Mesenchymal stem cell (in vitro differentiated cells and primary cell): ENCODE measurements at regions not wholly inside any gene's neighbourhood (a gene's known extent, or its start where the extent isn't known, plus 50 kb on each side); places are given as distances from the start of the nearest gene placed in this dataset.
"Not testable (repeated sequence)": the region's sequence is repeated elsewhere in the genome, so short reads cannot be mapped to it uniquely, and the experiment has no call there.

ENCODE experiments used
- DNase-seq: peaks from one replicate; pipeline ENCODE4 v3.0.0-alpha.2; 2013
- H2AFZ ChIP-seq: one replicate; pipeline ENCODE4 v1.6.1; 2013; ENCODE audit warnings: low read depth, mild to moderate bottlenecking, control low read depth, inconsistent platforms, low read length, moderate library complexity
- H2AK5ac ChIP-seq: 2 replicates; pipeline ENCODE4 v1.6.1; 2013; ENCODE audit warnings: low read length, moderate library complexity, mild to moderate bottlenecking, inconsistent platforms; ENCODE audit not compliant: severe bottlenecking
- H2BK120ac ChIP-seq: one replicate; pipeline ENCODE4 v1.6.1; 2013; ENCODE audit warnings: low read depth, mild to moderate bottlenecking, inconsistent platforms, low read length, moderate library complexity
- H2BK12ac ChIP-seq, 2 experiments: one replicate each; pipeline ENCODE4 v1.6.1; 2013; ENCODE audit warnings: inconsistent platforms in 2 of 2, low read length in 2 of 2, mild to moderate bottlenecking in 2 of 2, moderate library complexity in 2 of 2, control low read depth in 1 of 2
- H2BK15ac ChIP-seq: one replicate; pipeline ENCODE4 v1.6.1; 2013; ENCODE audit warnings: mild to moderate bottlenecking, low read depth, inconsistent platforms; ENCODE audit not compliant: poor library complexity, severe bottlenecking
- H2BK5ac ChIP-seq: 2 replicates; pipeline ENCODE4 v1.6.1; 2013; ENCODE audit warnings: low read depth, mild to moderate bottlenecking, low read length, control low read depth, inconsistent platforms; ENCODE audit not compliant: poor library complexity, severe bottlenecking
- H3K14ac ChIP-seq, 2 experiments: one replicate each; pipeline ENCODE4 v1.6.1; 2013; ENCODE audit warnings: inconsistent platforms in 2 of 2, low read length in 2 of 2, control low read depth in 1 of 2, mild to moderate bottlenecking in 1 of 2, moderate library complexity in 1 of 2
- H3K18ac ChIP-seq, 2 experiments: one replicate each; pipeline ENCODE4 v1.6.1; 2013; ENCODE audit warnings: inconsistent platforms in 2 of 2, low read length in 2 of 2, control low read depth in 1 of 2, low read depth in 1 of 2, mild to moderate bottlenecking in 1 of 2
- H3K23ac ChIP-seq, 2 experiments: one replicate each; pipeline ENCODE4 v1.6.1; 2013; ENCODE audit warnings: inconsistent platforms in 2 of 2, low read length in 2 of 2, mild to moderate bottlenecking in 2 of 2, moderate library complexity in 2 of 2, control low read depth in 1 of 2
- H3K27ac ChIP-seq: 2 replicates; pipeline ENCODE4 v1.5.1; 2013; ENCODE audit warnings: mild to moderate bottlenecking, moderate library complexity, low read length, control low read depth, inconsistent platforms; ENCODE audit not compliant: poor library complexity, severe bottlenecking
- H3K27me3 ChIP-seq, 2 experiments: 2 replicates each; pipeline versions ENCODE4 v1.6.1 to v1.7.0; 2013; ENCODE audit warnings: low read length in 2 of 2, mild to moderate bottlenecking in 2 of 2, moderate library complexity in 2 of 2, control low read depth in 1 of 2, inconsistent platforms in 1 of 2; ENCODE audit not compliant: control insufficient read depth in 1 of 2, insufficient read depth in 1 of 2
- H3K36me3 ChIP-seq, 2 experiments: 2 replicates each; pipeline versions ENCODE4 v1.6.1 to v1.7.0; 2013; ENCODE audit warnings: low read length in 2 of 2, control low read depth in 1 of 2, inconsistent platforms in 1 of 2, low read depth in 1 of 2, mild to moderate bottlenecking in 1 of 2; ENCODE audit not compliant: insufficient read depth in 2 of 2, control insufficient read depth in 1 of 2
- H3K4ac ChIP-seq, 2 experiments: one replicate each; pipeline ENCODE4 v1.6.1; 2013; ENCODE audit warnings: inconsistent platforms in 2 of 2, low read length in 2 of 2, mild to moderate bottlenecking in 2 of 2, moderate library complexity in 2 of 2, control low read depth in 1 of 2, low read depth in 1 of 2
- H3K4me1 ChIP-seq: 2 replicates; pipeline ENCODE4 v1.6.1; 2013; ENCODE audit warnings: low read depth, low read length, control low read depth; ENCODE audit not compliant: control insufficient read depth, insufficient read depth
- H3K4me2 ChIP-seq: 2 replicates; pipeline ENCODE4 v1.6.1; 2013; ENCODE audit warnings: low read length, mild to moderate bottlenecking, inconsistent platforms; ENCODE audit not compliant: poor library complexity, severe bottlenecking
- H3K4me3 ChIP-seq, 2 experiments: 2 replicates each; pipeline versions ENCODE4 v1.5.1 to v1.7.0; 2013; ENCODE audit warnings: low read length in 2 of 2, mild to moderate bottlenecking in 2 of 2, control low read depth in 1 of 2, low read depth in 1 of 2; ENCODE audit not compliant: insufficient read depth in 1 of 2
- H3K79me1 ChIP-seq: replicated peaks from 2 replicates; pipeline ENCODE4 v1.6.1; 2013; ENCODE audit warnings: mild to moderate bottlenecking, control low read depth, low read length, inconsistent platforms; ENCODE audit not compliant: poor library complexity, severe bottlenecking
- H3K9ac ChIP-seq: 2 replicates; pipeline ENCODE4 v1.7.0; 2013; ENCODE audit warnings: mild to moderate bottlenecking, low read length, moderate library complexity
- H3K9me3 ChIP-seq: 2 replicates; pipeline ENCODE4 v1.7.0; 2013; ENCODE audit warnings: mild to moderate bottlenecking, low read length; ENCODE audit not compliant: control insufficient read depth
- H4K8ac ChIP-seq: one replicate; pipeline ENCODE4 v1.6.1; 2013; ENCODE audit warnings: inconsistent platforms, mild to moderate bottlenecking, low read length, moderate library complexity
- H4K91ac ChIP-seq: one replicate; pipeline ENCODE4 v1.6.1; 2013; ENCODE audit warnings: mild to moderate bottlenecking, low read length, inconsistent platforms
- whole genome bisulfite sequencing: methylation state at CpG from one replicate; pipeline ENCODE4 v1.1.7; 2013; ENCODE audit warnings: mixed read lengths; 5-methylcytosine and 5-hydroxymethylcytosine counted together

DNA sequence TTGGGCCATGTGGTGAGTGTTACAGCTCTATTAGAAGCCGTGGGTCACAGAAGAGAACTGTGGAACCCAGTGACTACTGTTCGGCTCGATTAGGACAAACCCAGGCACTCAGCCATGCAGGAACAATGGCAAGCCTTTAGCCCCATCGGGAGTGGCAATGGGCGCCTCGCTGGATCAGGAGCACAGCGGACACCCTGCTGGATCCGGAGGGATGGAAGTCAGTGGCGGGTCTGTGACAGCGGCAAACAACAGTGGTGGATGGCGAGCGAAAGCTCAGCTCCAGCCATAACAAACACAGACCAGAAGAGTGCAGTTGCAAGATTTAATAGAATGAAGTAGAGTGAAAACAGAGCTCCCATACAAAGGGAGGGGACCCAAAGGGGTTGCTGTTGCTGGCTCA lies 297.8 kb downstream of the ZPLD1 start:
- H4K8ac ChIP-seq, H2BK5ac ChIP-seq, H2AK5ac ChIP-seq, H4K91ac ChIP-seq, H3K27me3 ChIP-seq, H3K14ac ChIP-seq, H3K36me3 ChIP-seq, H2BK15ac ChIP-seq, H3K4me1 ChIP-seq, H2AFZ ChIP-seq, H3K9ac ChIP-seq, H3K18ac ChIP-seq, H2BK120ac ChIP-seq, H2BK12ac ChIP-seq, H3K4me3 ChIP-seq, H3K23ac ChIP-seq, DNase-seq, H3K4ac ChIP-seq, H3K9me3 ChIP-seq, H3K27ac ChIP-seq, H3K4me2 ChIP-seq, H3K79me1 ChIP-seq: not testable (repeated sequence)
- 88% methylated on average over 9 of the region's 12 CpGs for WGBS

GRCh38 chr3:102733791-102734563 lies 299.2 kb downstream of the ZPLD1 start:
- Histone ChIP-seq H3K4me1 (no peaks in the 10 kb centered on the region), H3K9me3 (no peaks in the 10 kb centered on the region), H3K23ac (no peak overlapping the region), H2AFZ (no peak overlapping the region), H3K36me3 (no peaks in the 10 kb centered on the region), H3K9ac (no peak overlapping the region), H3K27ac (peak overlapping the region; percentile 8), H2BK12ac (no peak overlapping the region), H3K14ac (no peak overlapping the region), H2BK15ac (no peak overlapping the region), H4K8ac (no peak overlapping the region), H2BK120ac (no peak overlapping the region), H3K79me1 (no peaks in the 10 kb centered on the region), H3K27me3 (no peaks in the 10 kb centered on the region), H2AK5ac (no peak overlapping the region), H3K18ac (no peak overlapping the region), H3K4me3 (no peak overlapping the region), H4K91ac (no peak overlapping the region), H3K4me2 (no peak overlapping the region), H2BK5ac (no peak overlapping the region), H3K4ac (no peak overlapping the region)
- WGBS: 76% methylated on average over 2 of the region's 5 CpGs
- DNase-seq: no peak

- no peak overlapping the region for H3K18ac ChIP-seq
- no peak overlapping the region for H3K4ac ChIP-seq
- DNase-seq: no peak
- no peak overlapping the region for H2AFZ ChIP-seq
- H3K9ac ChIP-seq: no peak overlapping the region
- no peak overlapping the region for H2BK12ac ChIP-seq
- H3K4me3 ChIP-seq: no peak overlapping the region
- no peaks in the 10 kb centered on the region for H3K9me3 ChIP-seq
- H3K27me3 ChIP-seq: no peaks in the 10 kb centered on the region
- WGBS: no CpG with 5 or more reads among the region's 1 CpG
- no peak overlapping the region for H2BK5ac ChIP-seq
- no peak overlapping the region for H3K27ac ChIP-seq
- no peak overlapping the region for H2BK120ac ChIP-seq
- no peak overlapping the region for H2BK15ac ChIP-seq
- no peaks in the 10 kb centered on the region for H3K36me3 ChIP-seq
- no peak overlapping the region for H3K23ac ChIP-seq
- H4K91ac ChIP-seq: no peak overlapping the region
- no peak overlapping the region for H3K4me2 ChIP-seq
- no peak overlapping the region for H3K14ac ChIP-seq
- no peak overlapping the region for H2AK5ac ChIP-seq
- no peaks in the 10 kb centered on the region for H3K79me1 ChIP-seq
- H3K4me1 ChIP-seq: no peaks in the 10 kb centered on the region
- no peak overlapping the region for H4K8ac ChIP-seq
These were observed 300.5 kb downstream of the ZPLD1 start for GRCh38 chr3:102735311-102735710.

- no peak overlapping the region for H3K4me3 ChIP-seq
- H2AK5ac ChIP-seq: no peak overlapping the region
- no peak overlapping the region for H3K23ac ChIP-seq
- H3K4ac ChIP-seq: no peak overlapping the region
- no peak overlapping the region for H2BK15ac ChIP-seq
- H3K18ac ChIP-seq: no peak overlapping the region
- H3K27ac ChIP-seq: no peak overlapping the region
- no peak overlapping the region for H3K4me2 ChIP-seq
- H3K36me3 ChIP-seq: no peaks in the 10 kb centered on the region
- H3K9me3 ChIP-seq: no peaks in the 10 kb centered on the region
- DNase-seq: no peak
- no peaks in the 10 kb centered on the region for H3K27me3 ChIP-seq
- no peak overlapping the region for H4K8ac ChIP-seq
- H2BK5ac ChIP-seq: no peak overlapping the region
- H2BK120ac ChIP-seq: no peak overlapping the region
- H2AFZ ChIP-seq: no peak overlapping the region
- H3K4me1 ChIP-seq: no peaks in the 10 kb centered on the region
- no peak overlapping the region for H3K9ac ChIP-seq
- H4K91ac ChIP-seq: no peak overlapping the region
- no peak overlapping the region for H3K14ac ChIP-seq
- no peaks in the 10 kb centered on the region for H3K79me1 ChIP-seq
- 81% methylated on average over 8 of the region's 8 CpGs for WGBS
- H2BK12ac ChIP-seq: no peak overlapping the region
These were observed 301.6 kb downstream of the ZPLD1 start for GRCh38 chr3:102736288-102736974.
